Left ventricle myocardium inferior (tissue), 1 donor: ENCODE measurements at regions not wholly inside any gene's neighbourhood (a gene's known extent, or its start where the extent isn't known, plus 50 kb on each side); places are given as distances from the start of the nearest gene placed in this dataset.

Source experiments
- DNase-seq: peaks from one replicate; pipeline ENCODE4 v3.0.0-alpha.2; 2020
- H3K27ac ChIP-seq: fragments of 200-600 bp; replicated peaks from 2 replicates; pipeline ENCODE4 v1.8.0; 2021
- H3K27me3 ChIP-seq: fragments of 200-600 bp; 2 replicates; pipeline ENCODE4 v1.8.0; 2021; ENCODE audit warnings: low read depth
- H3K36me3 ChIP-seq: fragments of 200-600 bp; 2 replicates; pipeline ENCODE4 v1.8.0; 2021
- H3K4me1 ChIP-seq: fragments of 200-600 bp; 2 replicates; pipeline ENCODE4 v1.8.0; 2021
- H3K4me3 ChIP-seq: fragments of 200-600 bp; 2 replicates; pipeline ENCODE4 v1.8.0; 2021; ENCODE audit warnings: mild to moderate bottlenecking, moderate library complexity
- H3K9me3 ChIP-seq: fragments of 200-600 bp; replicated peaks from 2 replicates; pipeline ENCODE4 v1.8.0; 2021
- intact Hi-C: fragments of 100-400 bp; cut with micrococcal nuclease; formaldehyde crosslinking; loops from one replicate; pipeline ENCODE4 v1.11.0; 2022
- TF ChIP-seq, protein P1 (sequence below): fragments of 200-600 bp; IDR thresholded peaks from 2 replicates; pipeline ENCODE4 v1.8.0; 2021; ENCODE audit warnings: antibody characterized with exemption, mild to moderate bottlenecking, borderline replicate concordance
- donor health status: DM: no; HTN: yes; CAD: no; lungs with severe emphysema.

DNA sequence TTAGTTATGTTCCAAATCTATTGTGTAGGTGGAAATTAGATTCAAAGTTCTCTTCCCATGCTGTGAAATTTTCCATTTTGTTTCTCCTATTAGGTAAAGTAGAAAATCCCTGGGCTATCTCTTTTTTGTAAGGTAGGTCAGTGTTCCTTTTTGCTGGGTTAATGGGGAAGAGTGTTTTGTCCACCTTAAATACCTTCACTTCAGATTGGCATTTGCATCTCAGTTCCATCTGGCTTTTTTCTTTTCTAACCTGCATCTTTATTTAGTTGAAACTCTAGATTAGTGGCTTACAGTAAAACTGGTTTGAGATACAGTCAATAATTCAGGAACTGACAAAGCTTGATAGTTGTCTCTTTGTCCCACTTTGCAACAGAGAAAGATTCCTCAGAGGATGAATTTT is 1115.8 kb downstream of the PDHA2 start:
- no peaks in the 10 kb centered on the region for H3K9me3 ChIP-seq
- H3K27me3 ChIP-seq, result no peaks in the 10 kb centered on the region
- H3K4me3 ChIP-seq, result no peak overlapping the region
- intact Hi-C loops, result no loop called here
- H3K27ac ChIP-seq, result no peak overlapping the region
- TF ChIP-seq, protein P1, sequence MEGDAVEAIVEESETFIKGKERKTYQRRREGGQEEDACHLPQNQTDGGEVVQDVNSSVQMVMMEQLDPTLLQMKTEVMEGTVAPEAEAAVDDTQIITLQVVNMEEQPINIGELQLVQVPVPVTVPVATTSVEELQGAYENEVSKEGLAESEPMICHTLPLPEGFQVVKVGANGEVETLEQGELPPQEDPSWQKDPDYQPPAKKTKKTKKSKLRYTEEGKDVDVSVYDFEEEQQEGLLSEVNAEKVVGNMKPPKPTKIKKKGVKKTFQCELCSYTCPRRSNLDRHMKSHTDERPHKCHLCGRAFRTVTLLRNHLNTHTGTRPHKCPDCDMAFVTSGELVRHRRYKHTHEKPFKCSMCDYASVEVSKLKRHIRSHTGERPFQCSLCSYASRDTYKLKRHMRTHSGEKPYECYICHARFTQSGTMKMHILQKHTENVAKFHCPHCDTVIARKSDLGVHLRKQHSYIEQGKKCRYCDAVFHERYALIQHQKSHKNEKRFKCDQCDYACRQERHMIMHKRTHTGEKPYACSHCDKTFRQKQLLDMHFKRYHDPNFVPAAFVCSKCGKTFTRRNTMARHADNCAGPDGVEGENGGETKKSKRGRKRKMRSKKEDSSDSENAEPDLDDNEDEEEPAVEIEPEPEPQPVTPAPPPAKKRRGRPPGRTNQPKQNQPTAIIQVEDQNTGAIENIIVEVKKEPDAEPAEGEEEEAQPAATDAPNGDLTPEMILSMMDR, result no peak
- no peaks in the 10 kb centered on the region for H3K36me3 ChIP-seq
- no peak for DNase-seq
- no peaks in the 10 kb centered on the region for H3K4me1 ChIP-seq

DNA sequence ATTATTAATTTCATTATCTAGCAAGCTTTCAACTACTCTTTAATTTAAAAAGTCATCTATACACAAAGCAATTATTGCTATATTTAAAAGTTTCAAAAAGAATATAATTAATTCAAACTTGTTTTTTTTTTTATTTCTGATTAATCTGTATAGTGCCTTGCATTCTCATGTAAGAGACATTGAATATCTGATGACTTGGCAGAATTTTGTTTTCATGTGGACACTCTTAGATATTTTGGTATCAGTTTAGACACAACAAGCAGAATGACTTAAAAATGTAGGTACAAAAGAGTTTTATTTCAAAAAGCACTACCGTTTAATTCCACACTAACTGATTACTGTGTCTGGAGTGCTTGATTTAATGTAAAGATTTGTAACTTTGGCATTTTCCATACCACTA is 1129.6 kb downstream of the PDHA2 start:
- Histone ChIP-seq H3K9me3 (peaks cover 8% of the 10 kb centered on the region), H3K4me3 (no peak overlapping the region), H3K4me1 (no peaks in the 10 kb centered on the region), H3K27me3 (no peaks in the 10 kb centered on the region), H3K36me3 (no peaks in the 10 kb centered on the region), H3K27ac (no peak overlapping the region)
- intact Hi-C loops, result no loop called here
- no peak for DNase-seq
- TF ChIP-seq, protein P1, result no peak

DNA sequence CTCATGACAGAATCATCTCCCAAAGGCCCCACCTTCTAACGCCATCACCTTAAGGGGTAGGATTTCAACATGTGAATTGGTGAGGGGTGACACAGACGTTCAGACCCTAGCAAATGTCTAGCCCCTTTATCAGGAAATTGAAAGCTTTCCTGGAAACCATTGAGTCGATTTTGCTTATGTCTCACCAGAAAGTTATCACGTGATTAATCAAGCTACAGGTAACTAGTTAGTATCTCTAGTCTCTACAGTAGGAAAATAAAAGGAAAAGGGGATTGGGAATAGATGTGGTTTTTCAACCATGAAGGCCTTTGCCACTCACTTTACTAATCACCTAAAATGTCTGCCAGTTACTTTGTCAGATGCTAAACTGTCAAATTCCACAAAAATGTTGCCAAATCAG is 1133.0 kb downstream of the PDHA2 start:
- intact Hi-C loops, result no loop called here
- Histone ChIP-seq H3K36me3 (no peaks in the 10 kb centered on the region), H3K27ac (no peak overlapping the region), H3K27me3 (no peaks in the 10 kb centered on the region), H3K4me3 (no peak overlapping the region), H3K9me3 (no peaks in the 10 kb centered on the region), H3K4me1 (no peaks in the 10 kb centered on the region)
- TF ChIP-seq, protein P1, result no peak
- DNase-seq, result no peak

DNA sequence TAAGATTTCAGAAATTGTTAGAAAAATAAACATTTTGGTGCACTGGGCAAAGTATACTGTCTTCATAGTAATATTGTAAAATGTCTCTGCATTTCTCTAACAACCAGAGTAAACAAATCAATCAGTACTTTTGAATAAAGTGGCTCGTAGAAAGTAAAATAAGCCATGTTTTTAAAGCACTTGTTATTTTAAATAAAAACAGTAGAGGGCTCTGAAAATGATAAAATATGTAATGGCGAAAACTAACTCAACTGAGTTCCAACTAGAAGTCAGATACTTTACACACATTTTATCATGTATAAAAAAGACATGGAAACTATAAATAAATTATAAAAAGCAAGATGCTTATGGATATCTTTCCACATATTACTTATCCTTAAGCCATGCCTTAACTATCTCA is 1134.4 kb downstream of the PDHA2 start:
- no peak for DNase-seq
- Histone ChIP-seq H3K27ac (no peak overlapping the region), H3K27me3 (no peaks in the 10 kb centered on the region), H3K36me3 (no peaks in the 10 kb centered on the region), H3K9me3 (no peaks in the 10 kb centered on the region), H3K4me3 (no peak overlapping the region), H3K4me1 (no peaks in the 10 kb centered on the region)
- intact Hi-C loops, result no loop called here
- TF ChIP-seq, protein P1, result no peak

DNA sequence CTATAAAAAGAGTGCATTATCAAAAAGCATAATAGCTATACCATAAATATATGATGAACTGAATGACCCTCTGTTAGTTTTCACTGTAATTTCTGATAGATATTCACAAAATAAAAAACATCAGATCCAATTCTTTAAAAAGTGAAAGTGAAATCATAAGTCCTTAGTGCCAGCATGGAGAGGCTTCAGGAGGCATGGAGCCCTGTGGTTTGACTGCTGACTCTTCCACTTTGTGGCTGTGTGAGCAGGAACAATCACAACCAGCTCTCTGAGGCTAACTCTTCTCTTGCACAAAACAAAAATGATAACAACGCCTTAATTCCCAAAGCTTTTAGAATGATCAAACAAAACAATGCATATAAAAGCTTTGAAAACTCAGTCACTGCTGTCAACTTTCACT is 1143.9 kb downstream of the PDHA2 start:
- Histone ChIP-seq H3K27ac (no peak overlapping the region), H3K27me3 (no peaks in the 10 kb centered on the region), H3K4me1 (no peaks in the 10 kb centered on the region), H3K9me3 (peaks cover 19% of the 10 kb centered on the region), H3K4me3 (peak overlapping the region; percentile 21), H3K36me3 (no peaks in the 10 kb centered on the region)
- intact Hi-C loops, result no loop called here
- TF ChIP-seq, protein P1, result no peak
- no peak for DNase-seq

DNA sequence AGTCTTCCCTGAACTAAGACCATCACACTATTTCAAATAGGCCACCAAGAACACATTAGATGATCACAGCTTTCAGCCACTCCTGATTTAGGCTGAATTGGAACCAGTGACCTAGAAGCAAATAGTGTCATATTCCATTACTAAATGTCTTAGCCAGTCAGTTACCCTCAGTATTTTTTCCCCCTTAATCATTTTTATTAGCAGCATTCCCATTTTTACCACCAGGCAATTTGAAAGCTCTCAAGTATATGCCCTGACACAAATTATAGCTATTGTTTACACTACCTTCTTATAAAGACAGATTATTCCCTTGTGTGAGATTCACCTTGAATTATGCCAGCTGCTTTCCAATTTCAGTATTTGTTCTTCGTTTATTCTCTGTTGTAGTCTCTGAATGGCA is 1146.9 kb downstream of the PDHA2 start:
- no peak for DNase-seq
- Histone ChIP-seq H3K9me3 (peaks cover 8% of the 10 kb centered on the region), H3K4me1 (no peaks in the 10 kb centered on the region), H3K36me3 (no peaks in the 10 kb centered on the region), H3K27ac (no peak overlapping the region), H3K27me3 (no peaks in the 10 kb centered on the region), H3K4me3 (no peak overlapping the region)
- TF ChIP-seq, protein P1, result no peak
- intact Hi-C loops, result no loop called here
